ENCODE measurements at regions not wholly inside any gene's neighbourhood (a gene's known extent, or its start where the extent isn't known, plus 50 kb on each side); places are given as distances from the start of the nearest gene placed in this dataset.

DNA sequence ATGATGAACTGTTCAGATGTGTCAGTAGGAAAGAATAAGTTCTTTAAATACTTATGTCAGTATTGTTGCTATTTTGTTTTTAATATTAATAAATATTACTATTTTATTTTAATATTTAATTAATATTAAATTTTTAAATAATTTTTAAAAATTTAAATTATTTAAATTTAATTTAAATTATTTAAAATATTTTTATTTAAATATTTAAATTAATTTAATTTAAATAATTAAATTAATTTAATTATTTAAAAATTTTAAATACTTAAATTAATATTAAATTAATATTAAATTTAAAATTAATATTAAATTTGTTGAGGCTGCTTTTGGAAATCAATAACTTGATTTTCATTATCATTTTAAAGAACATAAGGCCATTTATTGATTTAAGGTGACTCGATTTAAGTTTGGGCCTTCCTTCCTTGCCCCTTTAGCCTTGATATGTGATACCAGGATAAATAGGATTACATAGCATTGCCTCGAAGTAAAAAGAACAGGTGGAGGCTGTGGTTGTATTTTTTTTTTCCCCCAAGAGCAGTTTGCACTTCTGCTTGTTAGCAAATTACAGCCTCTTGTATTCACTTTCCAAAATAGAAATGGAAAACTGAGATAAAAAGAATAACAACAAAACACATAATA is 915.2 kb downstream of the TTLL7 start:
- no peak for TF ChIP-seq CTCF (IDR thresholded peaks at IDR 0.05)
- DNase-seq (ENCODE audit: low spot score), result no peak

DNA sequence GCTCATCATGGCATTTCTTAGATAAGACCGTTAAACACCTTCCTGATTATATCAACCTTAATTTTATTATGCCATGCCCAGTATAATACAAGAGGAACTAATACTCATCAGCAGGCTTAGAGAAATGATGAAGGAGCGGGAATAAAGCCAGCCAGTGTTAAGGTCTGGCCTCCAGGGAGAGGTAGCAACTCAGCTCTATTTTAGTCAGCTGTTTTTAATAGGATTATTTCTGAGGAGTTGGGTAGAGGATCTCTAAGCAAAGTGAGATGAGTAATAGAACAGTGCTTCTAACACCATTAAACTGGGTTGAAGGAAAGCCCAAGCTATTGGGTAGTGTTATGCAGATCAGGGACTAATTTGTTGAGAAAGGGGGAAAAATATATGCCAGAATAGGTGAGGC is 921.5 kb downstream of the TTLL7 start:
- Histone ChIP-seq H3K27ac (no peak overlapping the region), H3K4me3 (no peak overlapping the region)
- DNase-seq (ENCODE audit: low spot score), result no peak
- TF ChIP-seq CTCF (IDR thresholded peaks at IDR 0.05), result no peak

More for the DNA sequence above, 915.2 kb downstream of the TTLL7 start:
- Histone ChIP-seq H3K27ac (no peak overlapping the region), H3K4me3 (no peak overlapping the region)

- Histone ChIP-seq H3K27ac (no peak overlapping the region), H3K4me3 (no peak overlapping the region)
- DNase-seq (ENCODE audit: low spot score), result no peak
- TF ChIP-seq CTCF (IDR thresholded peaks at IDR 0.05), result no peak
Measured at GRCh38 chr1:83075107-83075506, 923.8 kb downstream of the TTLL7 start.

- no peak for TF ChIP-seq CTCF (IDR thresholded peaks at IDR 0.05)
- Histone ChIP-seq H3K4me3 (no peak overlapping the region), H3K27ac (no peak overlapping the region)
- no peak for DNase-seq (ENCODE audit: low spot score)
Measured at GRCh38 chr1:83067954-83068353, 931.0 kb downstream of the TTLL7 start.

DNA sequence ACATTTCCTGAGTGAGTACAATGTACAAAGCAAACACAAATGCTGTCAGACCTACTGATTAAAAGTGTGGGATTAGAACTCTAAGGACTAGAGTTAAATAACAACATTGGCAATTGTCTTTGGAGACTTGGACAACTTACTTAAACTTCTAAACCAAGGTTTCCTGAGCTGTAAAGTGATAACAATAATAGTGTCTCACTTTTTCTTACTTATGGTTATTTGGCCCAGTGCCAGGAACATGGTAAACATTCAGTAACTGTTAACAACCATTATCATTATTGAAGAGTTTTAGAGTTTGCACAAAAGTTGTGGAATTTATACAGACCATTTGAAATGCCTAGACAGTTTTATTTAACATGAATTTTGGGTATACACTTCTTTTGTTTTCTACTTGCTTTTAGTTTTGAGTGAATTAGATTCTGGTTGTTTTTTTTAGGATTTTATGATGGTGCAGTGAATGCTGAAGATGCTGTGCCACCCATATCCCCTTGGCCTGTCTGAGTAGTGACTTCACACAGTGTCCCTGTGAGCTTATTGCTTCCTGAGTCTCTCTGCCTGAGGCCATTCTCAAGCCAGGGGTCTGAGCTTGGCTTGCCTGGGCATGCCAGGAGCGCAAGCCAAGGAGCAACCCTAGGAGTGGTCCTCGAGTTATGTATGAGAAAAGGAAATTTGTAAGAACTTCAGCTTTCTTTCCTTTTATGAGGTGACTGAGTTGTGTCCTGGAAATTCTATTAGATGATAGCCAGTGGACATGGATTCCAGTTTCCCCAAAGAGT is 932.8 kb downstream of the TTLL7 start:
- no peak for TF ChIP-seq CTCF (IDR thresholded peaks at IDR 0.05)
- no peak for DNase-seq (ENCODE audit: low spot score)
- H3K4me3 ChIP-seq, result no peak overlapping the region
- no peak overlapping the region for H3K27ac ChIP-seq

GRCh38 chr1:83064589-83065242 is 934.2 kb downstream of the TTLL7 start:
- DNase-seq (ENCODE audit: low spot score), result no peak
- Histone ChIP-seq H3K4me3 (peak overlapping the region; percentile 26), H3K27ac (no peak overlapping the region)
- no peak for TF ChIP-seq CTCF (IDR thresholded peaks at IDR 0.05)

Measured in coronary artery (tissue), 2 donors.